Astrocyte (in vitro differentiated cells and primary cell): ENCODE measurements at regions not wholly inside any gene's neighbourhood (a gene's known extent, or its start where the extent isn't known, plus 50 kb on each side); places are given as distances from the start of the nearest gene placed in this dataset.

ENCODE experiments used
- DNase-seq: peaks from one replicate; pipeline ENCODE4 v3.0.0-alpha.2; 2010; ENCODE audit warnings: low read depth
- FAIRE-seq: peaks from 2 replicates; lab custom pipeline; 2011; peaks lifted over from hg19 to GRCh38; lab: Jason Lieb, UNC
- H2AFZ ChIP-seq: 2 replicates; pipeline ENCODE4 v1.6.0; 2012; ENCODE audit warnings: low read depth, low read length, inconsistent platforms
- H3K27ac ChIP-seq: 2 replicates; pipeline ENCODE4 v1.5.1; 2011; ENCODE audit warnings: low read depth, low read length, inconsistent platforms
- H3K27me3 ChIP-seq: 2 replicates; pipeline ENCODE4 v1.6.0; 2011; ENCODE audit warnings: low read length, inconsistent platforms; ENCODE audit not compliant: insufficient read depth
- H3K36me3 ChIP-seq: 2 replicates; pipeline ENCODE4 v1.5.1; 2011; ENCODE audit warnings: low read length, inconsistent platforms; ENCODE audit not compliant: insufficient read depth
- H3K4me1 ChIP-seq: 2 replicates; pipeline ENCODE4 v1.5.1; 2011; ENCODE audit warnings: low read length, inconsistent platforms; ENCODE audit not compliant: insufficient read depth
- H3K4me2 ChIP-seq: 2 replicates; pipeline ENCODE4 v1.6.0; 2012; ENCODE audit warnings: low read length, inconsistent platforms
- H3K4me3 ChIP-seq: 2 replicates; pipeline ENCODE4 v1.5.1; 2011; ENCODE audit warnings: low read depth, mild to moderate bottlenecking, low read length, inconsistent platforms; ENCODE audit not compliant: insufficient read depth
- H3K79me2 ChIP-seq: 2 replicates; pipeline ENCODE4 v1.6.0; 2012; ENCODE audit warnings: mild to moderate bottlenecking, low read length, inconsistent platforms; ENCODE audit not compliant: insufficient read depth
- H3K9ac ChIP-seq: 2 replicates; pipeline ENCODE4 v1.6.0; 2012; ENCODE audit warnings: mild to moderate bottlenecking, low read length, inconsistent platforms
- H3K9me3 ChIP-seq: 2 replicates; pipeline ENCODE4 v1.5.1; 2012; ENCODE audit warnings: low read depth, mild to moderate bottlenecking, low read length, inconsistent platforms; ENCODE audit not compliant: insufficient read depth
- H4K20me1 ChIP-seq: 2 replicates; pipeline ENCODE4 v1.6.0; 2012; ENCODE audit warnings: low read length, inconsistent platforms; ENCODE audit not compliant: insufficient read depth
- H3K27ac Mint-ChIP-seq: one replicate; pipeline ENCODE4 v1.8.0; 2021; ENCODE audit warnings: mild to moderate bottlenecking, mixed read lengths; ENCODE audit not compliant: unreplicated experiment
- H3K27me3 Mint-ChIP-seq: one replicate; pipeline ENCODE4 v1.8.0; 2021; ENCODE audit warnings: low read depth, mixed read lengths; ENCODE audit not compliant: unreplicated experiment
- H3K36me3 Mint-ChIP-seq: one replicate; pipeline ENCODE4 v1.8.0; 2021; ENCODE audit warnings: low read depth, mixed read lengths; ENCODE audit not compliant: unreplicated experiment
- H3K4me1 Mint-ChIP-seq: one replicate; pipeline ENCODE4 v1.8.0; 2021; ENCODE audit warnings: low read depth, mixed read lengths; ENCODE audit not compliant: unreplicated experiment
- H3K4me3 Mint-ChIP-seq: one replicate; pipeline ENCODE4 v1.8.0; 2021; ENCODE audit warnings: mild to moderate bottlenecking, moderate library complexity, mixed read lengths; ENCODE audit not compliant: unreplicated experiment
- H3K9me3 Mint-ChIP-seq: one replicate; pipeline ENCODE4 v1.8.0; 2021; ENCODE audit warnings: mild to moderate bottlenecking, mixed read lengths; ENCODE audit not compliant: unreplicated experiment
- CTCF ChIP-seq: IDR thresholded peaks from 2 replicates; pipeline ENCODE4 v1.5.1; 2011; ENCODE audit warnings: low read depth, mild to moderate bottlenecking, inconsistent platforms, low read length, moderate library complexity; ENCODE audit not compliant: insufficient read depth
- EZH2 ChIP-seq: IDR thresholded peaks from 2 replicates; pipeline ENCODE4 v1.6.1; 2012; ENCODE audit warnings: mild to moderate bottlenecking, low read length, inconsistent platforms; ENCODE audit not compliant: insufficient read depth

- DNase-seq (no peak), FAIRE-seq (no peak)
- Histone ChIP-seq H2AFZ (no peak overlapping the region), H4K20me1 (no peaks in the 10 kb centered on the region), H3K79me2 (no peaks in the 10 kb centered on the region), H3K4me2 (no peak overlapping the region), H3K9me3 (peaks cover 13% of the 10 kb centered on the region), H3K36me3 (no peaks in the 10 kb centered on the region), H3K27me3 (no peaks in the 10 kb centered on the region), H3K27ac (no peak overlapping the region), H3K9ac (no peak overlapping the region), H3K4me3 (no peak overlapping the region), H3K4me1 (no peaks in the 10 kb centered on the region)
- Mint-ChIP-seq H3K36me3 (no peaks in the 10 kb centered on the region), H3K27me3 (peaks cover 33% of the 10 kb centered on the region), H3K27ac (no peak overlapping the region), H3K4me1 (no peaks in the 10 kb centered on the region), H3K4me3 (no peak overlapping the region), H3K9me3 (peaks cover 8% of the 10 kb centered on the region)
- no peak for TF ChIP-seq EZH2
- no peak for TF ChIP-seq CTCF
Measured at GRCh38 chr10:128364631-128365030, 238.4 kb upstream of the MKI67 start.

- DNase-seq (no peak), FAIRE-seq (no peak)
- no peak overlapping the region for H3K27ac ChIP-seq
- Mint-ChIP-seq H3K27me3 (peaks cover 36% of the 10 kb centered on the region), H3K9me3 (peaks cover 8% of the 10 kb centered on the region), H3K36me3 (no peaks in the 10 kb centered on the region), H3K4me1 (no peaks in the 10 kb centered on the region), H3K27ac (no peak overlapping the region), H3K4me3 (no peak overlapping the region)
- H3K4me1 ChIP-seq: no peaks in the 10 kb centered on the region
- H3K79me2 ChIP-seq: no peaks in the 10 kb centered on the region
- H4K20me1 ChIP-seq: no peaks in the 10 kb centered on the region
- no peaks in the 10 kb centered on the region for H3K36me3 ChIP-seq
- H3K9ac ChIP-seq: no peak overlapping the region
- no peak for TF ChIP-seq CTCF
- TF ChIP-seq EZH2: no peak
- H3K27me3 ChIP-seq: no peaks in the 10 kb centered on the region
- peaks cover 10% of the 10 kb centered on the region for H3K9me3 ChIP-seq
- no peak overlapping the region for H3K4me2 ChIP-seq
- H3K4me3 ChIP-seq: no peak overlapping the region
- no peak overlapping the region for H2AFZ ChIP-seq
Measured at GRCh38 chr10:128365156-128365725, 239.0 kb upstream of the MKI67 start.

- Histone ChIP-seq H3K27ac (no peak overlapping the region), H3K79me2 (no peaks in the 10 kb centered on the region), H2AFZ (no peak overlapping the region), H4K20me1 (no peaks in the 10 kb centered on the region), H3K4me2 (no peak overlapping the region), H3K36me3 (no peaks in the 10 kb centered on the region), H3K4me1 (no peaks in the 10 kb centered on the region), H3K9ac (no peak overlapping the region), H3K9me3 (peaks cover 8% of the 10 kb centered on the region), H3K27me3 (no peaks in the 10 kb centered on the region), H3K4me3 (no peak overlapping the region)
- Mint-ChIP-seq H3K36me3 (no peaks in the 10 kb centered on the region), H3K27me3 (peaks cover 40% of the 10 kb centered on the region), H3K4me3 (no peak overlapping the region), H3K9me3 (peaks cover 8% of the 10 kb centered on the region), H3K4me1 (no peaks in the 10 kb centered on the region), H3K27ac (no peak overlapping the region)
- DNase-seq: no peak
- FAIRE-seq: no peak
- TF ChIP-seq CTCF (no peak), EZH2 (no peak)
Measured at GRCh38 chr10:128367807-128368206, 241.6 kb upstream of the MKI67 start.
